Ovary (tissue), 3 donors: ENCODE measurements at regions not wholly inside any gene's neighbourhood (a gene's known extent, or its start where the extent isn't known, plus 50 kb on each side); places are given as distances from the start of the nearest gene placed in this dataset.

ENCODE experiments used
- EP300 ChIP-seq: sonication (generic); formaldehyde crosslinking; IDR thresholded peaks from one replicate; pipeline ENCODE4 v1.6.1; 2017; ENCODE audit warnings: antibody characterized with exemption
- TF ChIP-seq, protein P1 (sequence below), 3 donors: fragments of 450-650 bp in 2 of 3; fragments of 200-600 bp in 1 of 3; IDR thresholded peaks; one replicate each; pipeline versions ENCODE4 v1.5.1 to v1.8.0; 2016 to 2022; ENCODE audit warnings: antibody characterized with exemption in 3 of 3, mild to moderate bottlenecking in 1 of 3
- donor health status: DM: no; HTN: no; CAD: no.

DNA sequence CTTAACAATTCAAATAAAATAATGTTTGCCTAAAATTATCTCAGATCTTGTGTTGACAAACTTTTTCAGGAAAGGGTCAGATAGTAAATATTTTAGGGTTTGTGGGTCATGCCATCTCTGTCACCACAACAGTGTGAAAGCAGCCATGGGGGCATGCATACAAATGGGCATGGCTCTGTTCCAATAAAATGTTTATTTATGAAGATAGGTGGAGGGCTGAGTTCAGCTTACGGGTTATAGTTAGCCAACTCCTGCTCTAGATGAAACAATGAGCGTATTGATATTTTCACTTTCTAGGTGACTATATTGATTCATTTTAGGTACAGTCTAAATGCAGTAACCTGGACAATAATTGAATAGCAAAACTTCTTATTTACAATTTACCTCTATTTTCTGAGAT, 533.8 kb upstream of the CLINT1 start:
- TF ChIP-seq, protein P1, sequence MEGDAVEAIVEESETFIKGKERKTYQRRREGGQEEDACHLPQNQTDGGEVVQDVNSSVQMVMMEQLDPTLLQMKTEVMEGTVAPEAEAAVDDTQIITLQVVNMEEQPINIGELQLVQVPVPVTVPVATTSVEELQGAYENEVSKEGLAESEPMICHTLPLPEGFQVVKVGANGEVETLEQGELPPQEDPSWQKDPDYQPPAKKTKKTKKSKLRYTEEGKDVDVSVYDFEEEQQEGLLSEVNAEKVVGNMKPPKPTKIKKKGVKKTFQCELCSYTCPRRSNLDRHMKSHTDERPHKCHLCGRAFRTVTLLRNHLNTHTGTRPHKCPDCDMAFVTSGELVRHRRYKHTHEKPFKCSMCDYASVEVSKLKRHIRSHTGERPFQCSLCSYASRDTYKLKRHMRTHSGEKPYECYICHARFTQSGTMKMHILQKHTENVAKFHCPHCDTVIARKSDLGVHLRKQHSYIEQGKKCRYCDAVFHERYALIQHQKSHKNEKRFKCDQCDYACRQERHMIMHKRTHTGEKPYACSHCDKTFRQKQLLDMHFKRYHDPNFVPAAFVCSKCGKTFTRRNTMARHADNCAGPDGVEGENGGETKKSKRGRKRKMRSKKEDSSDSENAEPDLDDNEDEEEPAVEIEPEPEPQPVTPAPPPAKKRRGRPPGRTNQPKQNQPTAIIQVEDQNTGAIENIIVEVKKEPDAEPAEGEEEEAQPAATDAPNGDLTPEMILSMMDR (IDR thresholded peaks at IDR 0.05) = no peak
- TF ChIP-seq EP300 = no peak
